Heart right ventricle (tissue), 16 donors: ENCODE measurements at regions not wholly inside any gene's neighbourhood (a gene's known extent, or its start where the extent isn't known, plus 50 kb on each side); places are given as distances from the start of the nearest gene placed in this dataset.

Experiments
- ATAC-seq, 8 donors: fragments of 200-7000 bp; cut with Tn5 transposase; one replicate each; pipeline ENCODE4 v1.9.1; 2020; ENCODE audit warnings: mild to moderate bottlenecking in 8 of 8, moderate library complexity in 8 of 8, moderate number of reproducible peaks in 1 of 8
- DNase-seq, 2 donors: peaks; one replicate each; pipeline ENCODE4 v3.0.0-alpha.2; 2020
- H3K27ac ChIP-seq, 10 donors: fragments of 200-600 bp; sonication (generic) in 2 of 10; one replicate each; pipeline versions ENCODE4 v1.5.0 to v1.8.0; 2020 to 2022; ENCODE audit warnings: mild to moderate bottlenecking in 3 of 10
- H3K27me3 ChIP-seq, 7 donors: fragments of 200-600 bp; one replicate each; pipeline ENCODE4 v1.8.0; 2021 to 2022; ENCODE audit warnings: mild to moderate bottlenecking in 2 of 7
- H3K36me3 ChIP-seq, 9 donors: fragments of 200-600 bp; sonication (generic) in 1 of 9; one replicate each; pipeline versions ENCODE4 v1.5.0 to v1.8.0; 2020 to 2022; ENCODE audit warnings: mild to moderate bottlenecking in 2 of 9
- H3K4me1 ChIP-seq, 9 donors: fragments of 200-600 bp; sonication (generic) in 1 of 9; one replicate each; pipeline versions ENCODE4 v1.5.0 to v1.8.0; 2020 to 2022; ENCODE audit warnings: mild to moderate bottlenecking in 4 of 9
- H3K4me3 ChIP-seq, 10 donors: fragments of 200-600 bp; sonication (generic) in 2 of 10; one replicate each; pipeline versions ENCODE4 v1.5.0 to v1.8.0; 2020 to 2022; ENCODE audit warnings: mild to moderate bottlenecking in 7 of 10, moderate library complexity in 2 of 10
- H3K9me3 ChIP-seq, 11 donors: fragments of 200-600 bp in 10 of 11; sonication (generic) in 2 of 11; one replicate each; pipeline versions ENCODE4 v1.5.0 to v1.8.0; 2013 to 2022; ENCODE audit warnings: mild to moderate bottlenecking in 2 of 11, control low read depth in 1 of 11, moderate library complexity in 1 of 11
- CTCF ChIP-seq, 9 donors: fragments of 200-600 bp; sonication (generic) in 2 of 9; IDR thresholded peaks; one replicate each; pipeline versions ENCODE4 v1.5.0 to v1.8.0; 2021 to 2022; ENCODE audit warnings: antibody characterized with exemption in 9 of 9, mild to moderate bottlenecking in 5 of 9, moderate library complexity in 1 of 9
- WGBS, 2 donors: extraction: QIAGEN DNeasy Blood & Tissue Kit; methylation state at CpG; one replicate each; pipeline ENCODE4 v1.1.7; 2013; ENCODE audit warnings: inconsistent platforms in 1 of 2; 5-methylcytosine and 5-hydroxymethylcytosine counted together
- intact Hi-C, 10 donors: fragments of 100-400 bp; cut with DNase I; formaldehyde crosslinking; loops; one replicate each; pipeline versions ENCODE4 v1.11.1 to v1.14.2; 2022
- donor health status: Arrhythmogenic right ventricular cardiomyopathy.
- donor health status: ischemic (EF 13 %, LVEDD 7.1; RV severe dilation, severe dysfunction).
- donor health status: healthy with polysubstance abuse.
- donor health status: DM: no; HTN: yes; CAD: no.
- donor health status: DM: no; HTN: no; CAD: no.
- donor health status: ischemic (EF 25% LVEDD 6.9; RV normal size, moderate dysfunction).
- donor health status: ischemic (EF 25% LVEDD 5.7; RV mildly dilated, moderate dysfunction).
- donor health status: healthy.
- donor health status: DM: yes; HTN: yes; CAD: no.
- donor health status: Ischemic cardiomyopathy.
- donor health status: ischemic (EF 35%, LVEDD 5.7; RV mildly dilated, moderate dysfunction).
- donor health status: nonischemic (EF 11% LVEDD 7.7; RV severe dilation, severe dysfunction).
- donor health status: DM: yes; HTN: yes; CAD: no.
- donor health status: PGD.
- donor health status: ischemic (EF 29% LVEDD 5.4; RV normal size, mild dysfunction).
- donor health status: nonischemic (EF 23%, LVEDD 6.1; RV moderate dilation, normal function).

GRCh38 chr12:53856132-53856531 is 82.5 kb upstream of the HOXC13 start:
- TF ChIP-seq CTCF (IDR thresholded peaks at IDR 0.05) = no peak
- Histone ChIP-seq H3K4me3 (no peak overlapping the region), H3K27me3 (peaks cover 0 to 70% (median 46%) of the 10 kb centered on the region in 7 donors), H3K9me3 (no peaks in the 10 kb centered on the region), H3K4me1 (no peaks in the 10 kb centered on the region), H3K27ac (no peak overlapping the region), H3K36me3 (no peaks in the 10 kb centered on the region)
- intact Hi-C loops = no loop called here
- no peak for DNase-seq
- no peak for ATAC-seq
- whole genome bisulfite sequencing, 2 donors = 84 to 86% methylated on average over 5 of the region's 5 CpGs

GRCh38 chr12:53857666-53858065 is 81.0 kb upstream of the HOXC13 start:
- no peaks in the 10 kb centered on the region for H3K4me1 ChIP-seq
- no peaks in the 10 kb centered on the region for H3K9me3 ChIP-seq
- TF ChIP-seq CTCF (IDR thresholded peaks at IDR 0.05) = no peak
- ATAC-seq (no peak), DNase-seq (no peak)
- H3K27ac ChIP-seq = no peak overlapping the region
- peaks cover 0 to 65% (median 48%) of the 10 kb centered on the region in 7 donors for H3K27me3 ChIP-seq
- intact Hi-C loops = no loop called here
- 77 to 85% methylated on average over 2 of the region's 2 CpGs for whole genome bisulfite sequencing, 2 donors
- H3K36me3 ChIP-seq = no peaks in the 10 kb centered on the region
- no peak overlapping the region for H3K4me3 ChIP-seq

GRCh38 chr12:53860426-53861345 is 77.9 kb upstream of the HOXC13 start:
- Histone ChIP-seq H3K27me3 (peaks cover 0 to 61% (median 40%) of the 10 kb centered on the region in 7 donors), H3K9me3 (no peaks in the 10 kb centered on the region), H3K27ac (no peak overlapping the region), H3K4me1 (no peaks in the 10 kb centered on the region), H3K4me3 (no peak overlapping the region), H3K36me3 (no peaks in the 10 kb centered on the region)
- no peak for ATAC-seq
- no peak for TF ChIP-seq CTCF (IDR thresholded peaks at IDR 0.05)
- DNase-seq = no peak
- 57 to 61% methylated on average over 2 of the region's 2 CpGs for WGBS, 2 donors
- intact Hi-C loops = no loop called here

GRCh38 chr12:53862206-53862605 is 76.4 kb upstream of the HOXC13 start:
- intact Hi-C loops = no loop called here
- no peaks in the 10 kb centered on the region for H3K36me3 ChIP-seq
- no peak for DNase-seq
- no peak for TF ChIP-seq CTCF (IDR thresholded peaks at IDR 0.05)
- no peak overlapping the region for H3K4me3 ChIP-seq
- H3K27me3 ChIP-seq = peaks cover 0 to 58% (median 43%) of the 10 kb centered on the region in 7 donors
- ATAC-seq = no peak
- H3K4me1 ChIP-seq = no peaks in the 10 kb centered on the region
- no peaks in the 10 kb centered on the region for H3K9me3 ChIP-seq
- 52 to 61% methylated on average over 3 of the region's 3 CpGs for WGBS, 2 donors
- H3K27ac ChIP-seq = no peak overlapping the region
